ENCODE measurements at regions not wholly inside any gene's neighbourhood (a gene's known extent, or its start where the extent isn't known, plus 50 kb on each side); places are given as distances from the start of the nearest gene placed in this dataset.

DNA sequence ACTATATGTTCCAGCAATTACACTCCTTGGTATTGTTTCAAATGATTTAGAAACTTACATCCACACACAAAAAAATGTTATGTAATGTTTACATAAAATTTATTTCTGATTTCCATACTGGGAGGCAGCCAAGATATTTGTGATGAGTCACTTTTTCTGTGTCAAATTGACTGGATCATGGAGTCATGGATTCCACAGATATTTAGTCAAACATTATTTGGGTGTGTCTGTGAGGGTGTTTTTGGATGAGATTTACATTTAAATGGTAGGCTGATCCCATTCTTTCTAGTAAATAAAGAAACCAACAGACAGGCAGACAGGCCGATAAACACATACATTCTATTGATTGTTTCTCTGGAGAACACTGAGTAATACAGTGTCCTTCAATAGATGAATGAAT is 562.8 kb downstream of the SLITRK6 start:
- TF ChIP-seq, protein P1, sequence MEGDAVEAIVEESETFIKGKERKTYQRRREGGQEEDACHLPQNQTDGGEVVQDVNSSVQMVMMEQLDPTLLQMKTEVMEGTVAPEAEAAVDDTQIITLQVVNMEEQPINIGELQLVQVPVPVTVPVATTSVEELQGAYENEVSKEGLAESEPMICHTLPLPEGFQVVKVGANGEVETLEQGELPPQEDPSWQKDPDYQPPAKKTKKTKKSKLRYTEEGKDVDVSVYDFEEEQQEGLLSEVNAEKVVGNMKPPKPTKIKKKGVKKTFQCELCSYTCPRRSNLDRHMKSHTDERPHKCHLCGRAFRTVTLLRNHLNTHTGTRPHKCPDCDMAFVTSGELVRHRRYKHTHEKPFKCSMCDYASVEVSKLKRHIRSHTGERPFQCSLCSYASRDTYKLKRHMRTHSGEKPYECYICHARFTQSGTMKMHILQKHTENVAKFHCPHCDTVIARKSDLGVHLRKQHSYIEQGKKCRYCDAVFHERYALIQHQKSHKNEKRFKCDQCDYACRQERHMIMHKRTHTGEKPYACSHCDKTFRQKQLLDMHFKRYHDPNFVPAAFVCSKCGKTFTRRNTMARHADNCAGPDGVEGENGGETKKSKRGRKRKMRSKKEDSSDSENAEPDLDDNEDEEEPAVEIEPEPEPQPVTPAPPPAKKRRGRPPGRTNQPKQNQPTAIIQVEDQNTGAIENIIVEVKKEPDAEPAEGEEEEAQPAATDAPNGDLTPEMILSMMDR (IDR thresholded peaks at IDR 0.05): no peak
- no peak for TF ChIP-seq POLR2A (IDR thresholded peaks at IDR 0.05)

All from esophagus squamous epithelium (tissue), 4 donors.